ENCODE measurements at regions not wholly inside any gene's neighbourhood (a gene's known extent, or its start where the extent isn't known, plus 50 kb on each side); places are given as distances from the start of the nearest gene placed in this dataset.

GRCh38 chr1:79981481-79981880 is 975.0 kb upstream of the ADGRL4 start:
- TF ChIP-seq CTCF (IDR thresholded peaks at IDR 0.05; ENCODE audit: low read depth, low read length, missing input control) (no peak), ZBTB33 (IDR thresholded peaks at IDR 0.05) (no peak), REST (IDR thresholded peaks at IDR 0.05) (no peak), JUND (IDR thresholded peaks at IDR 0.05) (no peak), ATF3 (IDR thresholded peaks at IDR 0.05) (no peak), YY1 (IDR thresholded peaks at IDR 0.05) (no peak), RAD21 (IDR thresholded peaks at IDR 0.05) (no peak), MAX (IDR thresholded peaks at IDR 0.05) (no peak), HNF4G (IDR thresholded peaks at IDR 0.05) (no peak), SP1 (IDR thresholded peaks at IDR 0.05) (no peak), GABPA (IDR thresholded peaks at IDR 0.05 in 1 of 2, conservative IDR thresholded peaks at IDR 0.05 in 1 of 2) (no peak)

Measured in liver (tissue), 3 donors.